GM21423 (cell line): ENCODE measurements at regions not wholly inside any gene's neighbourhood (a gene's known extent, or its start where the extent isn't known, plus 50 kb on each side); places are given as distances from the start of the nearest gene placed in this dataset.
A peak's percentile ranks its signal among the peaks of the same experiment; 100 is the strongest.

ENCODE experiments used
- ATAC-seq: cut with Tn5 transposase; IDR thresholded peaks from one replicate; pipeline ENCODE4 v1.9.1; 2021; ENCODE audit warnings: mild to moderate bottlenecking, moderate library complexity; ENCODE audit not compliant: unreplicated experiment

GRCh38 chr20:53751620-53752318 is 158.1 kb upstream of the ZNF217 start:
- no peak for ATAC-seq

- ATAC-seq = peak; percentile 81
These were observed 157.4 kb upstream of the ZNF217 start for GRCh38 chr20:53750827-53751619.

GRCh38 chr20:53749499-53749898 is 155.9 kb upstream of the ZNF217 start:
- ATAC-seq = no peak

- ATAC-seq = no peak
These were observed 155.3 kb upstream of the ZNF217 start for GRCh38 chr20:53748821-53749421.

- no peak for ATAC-seq
These were observed 154.5 kb upstream of the ZNF217 start for GRCh38 chr20:53748176-53748575.

GRCh38 chr20:53743607-53744260 is 150.1 kb upstream of the ZNF217 start:
- no peak for ATAC-seq

GRCh38 chr20:53742685-53743081 is 149.0 kb upstream of the ZNF217 start:
- no peak for ATAC-seq

- ATAC-seq = no peak
These were observed 148.0 kb upstream of the ZNF217 start for GRCh38 chr20:53741726-53742028.

GRCh38 chr20:53739799-53740785 is 146.5 kb upstream of the ZNF217 start:
- peak; percentile 53 for ATAC-seq

GRCh38 chr20:53738945-53739798 is 145.5 kb upstream of the ZNF217 start:
- ATAC-seq = no peak

- no peak for ATAC-seq
These were observed 144.7 kb upstream of the ZNF217 start for GRCh38 chr20:53738039-53738944.

GRCh38 chr20:53737396-53738038 is 143.9 kb upstream of the ZNF217 start:
- no peak for ATAC-seq

- ATAC-seq = peak; percentile 40
These were observed 143.2 kb upstream of the ZNF217 start for GRCh38 chr20:53736757-53737395.

GRCh38 chr20:53736122-53736756 is 142.6 kb upstream of the ZNF217 start:
- no peak for ATAC-seq

GRCh38 chr20:53735536-53736050 is 142.0 kb upstream of the ZNF217 start:
- ATAC-seq = no peak

- ATAC-seq = no peak
These were observed 140.5 kb upstream of the ZNF217 start for GRCh38 chr20:53734006-53734688.
